Dedifferentiated amniotic fluid mesenchymal stem cell (primary cell): ENCODE measurements at regions not wholly inside any gene's neighbourhood (a gene's known extent, or its start where the extent isn't known, plus 50 kb on each side); places are given as distances from the start of the nearest gene placed in this dataset.

Source experiments
- DNase-seq: peaks from one replicate; pipeline ENCODE4 v3.0.0-alpha.2; 2016; ENCODE audit errors: extremely low spot score

- DNase-seq, result peak; percentile 95
These were observed 174.5 kb downstream of the KCTD12 start for GRCh38 chr13:76711550-76712182.

DNA sequence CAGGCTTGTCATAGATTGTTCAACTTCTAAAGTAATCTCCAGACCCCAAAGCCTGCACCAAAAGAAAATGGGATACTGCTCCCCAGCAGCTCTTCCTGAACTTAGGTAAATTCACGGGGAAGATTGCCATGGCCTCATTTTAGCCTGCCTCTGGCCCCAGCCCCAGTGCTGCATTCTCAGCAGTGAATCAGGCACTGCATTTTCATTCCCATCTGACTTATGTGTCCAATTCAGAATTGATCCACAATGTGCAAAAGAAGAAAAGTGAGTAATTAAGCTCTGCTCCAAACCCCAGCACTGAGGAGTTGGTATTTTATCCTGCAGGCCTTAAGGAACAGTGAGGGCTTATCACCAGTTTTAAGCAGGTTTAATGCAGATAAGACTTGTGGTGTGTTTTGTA is 176.4 kb downstream of the KCTD12 start:
- no peak for DNase-seq

GRCh38 chr13:76708138-76708688 is 178.0 kb downstream of the KCTD12 start:
- DNase-seq, result no peak

DNA sequence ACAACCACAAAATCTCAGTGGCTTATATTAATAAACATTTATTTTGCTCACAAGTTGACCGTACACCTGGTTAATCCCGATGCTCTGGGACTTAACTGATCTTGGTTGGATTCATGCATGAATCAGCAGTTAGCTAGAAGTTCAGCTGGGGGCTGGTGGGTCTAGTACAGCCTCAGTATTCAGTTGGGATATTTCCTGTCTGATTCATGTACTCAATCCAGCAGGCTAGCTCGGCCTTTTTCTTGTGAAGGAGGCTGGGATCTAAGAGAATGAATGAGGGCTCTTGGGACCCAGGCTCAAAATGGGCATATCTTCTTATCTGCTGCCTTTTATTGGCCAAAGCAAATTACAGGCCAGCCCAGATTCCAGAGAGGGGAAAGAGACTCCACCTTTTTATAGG is 178.8 kb downstream of the KCTD12 start:
- DNase-seq, result no peak

GRCh38 chr13:76703621-76704288 is 182.4 kb downstream of the KCTD12 start:
- no peak for DNase-seq

DNA sequence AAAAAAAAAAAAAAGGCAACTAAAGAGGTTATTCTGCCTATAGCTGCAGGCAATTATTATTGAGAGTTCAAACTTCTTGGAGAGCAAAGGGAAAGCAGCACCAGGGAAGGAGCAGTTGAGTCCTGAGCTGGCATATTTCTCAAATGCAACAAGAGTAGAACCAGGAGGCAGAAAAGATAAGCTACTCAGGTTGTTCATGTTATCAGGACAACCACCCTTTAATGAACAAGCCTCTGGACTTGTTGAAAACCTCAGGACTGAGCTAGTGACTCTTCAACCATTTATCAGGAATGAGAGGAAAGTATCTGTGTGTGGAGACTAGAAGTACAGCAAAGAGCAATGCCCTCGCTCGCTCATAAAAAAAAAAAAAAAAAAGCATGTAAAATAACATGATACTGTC is 183.0 kb downstream of the KCTD12 start:
- DNase-seq, result no peak

- no peak for DNase-seq
These were observed 188.9 kb downstream of the KCTD12 start for GRCh38 chr13:76697288-76697687.

GRCh38 chr13:76696370-76696769 is 189.8 kb downstream of the KCTD12 start:
- peak; percentile 34 for DNase-seq

GRCh38 chr13:76693086-76693485 is 193.1 kb downstream of the KCTD12 start:
- DNase-seq, result no peak

- DNase-seq, result no peak
These were observed 193.9 kb downstream of the KCTD12 start for GRCh38 chr13:76692346-76692745.

GRCh38 chr13:76690611-76691010 is 195.6 kb downstream of the KCTD12 start:
- no peak for DNase-seq

DNA sequence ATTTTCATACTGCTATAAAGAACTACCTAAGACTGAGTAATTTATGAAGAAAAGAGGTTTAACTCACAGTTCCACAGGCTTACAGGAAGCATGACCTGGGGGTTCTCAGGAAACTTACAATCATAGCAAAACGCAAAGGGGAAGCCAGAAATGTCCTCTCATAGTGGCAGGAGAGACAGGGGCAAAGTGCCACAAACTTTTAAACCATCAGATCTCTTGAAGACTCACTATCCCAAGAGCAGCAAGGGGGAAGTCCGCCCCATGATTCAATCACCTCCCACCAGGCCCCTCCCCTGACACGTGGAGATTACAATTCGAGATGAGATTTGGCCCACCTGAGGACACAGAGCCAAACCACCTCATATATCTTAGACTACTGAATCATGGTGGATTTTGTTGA is 198.7 kb downstream of the KCTD12 start:
- DNase-seq, result no peak

GRCh38 chr13:76685938-76686337 is 200.3 kb downstream of the KCTD12 start:
- no peak for DNase-seq

DNA sequence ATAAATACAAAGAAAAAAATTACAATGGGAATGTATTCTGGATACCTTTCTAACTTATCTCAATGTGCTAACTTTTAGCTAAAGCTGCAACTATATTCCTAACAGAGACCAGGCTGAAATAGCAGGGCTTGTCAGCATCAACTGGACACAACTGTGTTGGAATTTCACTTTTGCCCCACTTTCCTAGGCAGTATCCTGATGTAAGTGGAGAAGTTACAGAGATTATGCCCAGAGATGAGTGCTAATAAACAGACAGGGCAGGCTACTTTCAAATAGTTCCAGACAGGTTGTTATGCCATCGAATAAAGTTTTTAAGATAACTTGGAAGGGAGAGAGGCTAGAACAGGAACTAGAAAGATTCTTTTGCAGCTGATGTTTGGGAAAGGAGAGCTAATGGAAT is 201.9 kb downstream of the KCTD12 start:
- DNase-seq, result peak; percentile 25

GRCh38 chr13:76683854-76684253 is 202.4 kb downstream of the KCTD12 start:
- no peak for DNase-seq

- DNase-seq, result no peak
These were observed 203.0 kb downstream of the KCTD12 start for GRCh38 chr13:76683168-76683567.

- no peak for DNase-seq
These were observed 206.1 kb downstream of the KCTD12 start for GRCh38 chr13:76680112-76680511.

- DNase-seq, result no peak
These were observed 209.2 kb downstream of the KCTD12 start for GRCh38 chr13:76677043-76677442.

DNA sequence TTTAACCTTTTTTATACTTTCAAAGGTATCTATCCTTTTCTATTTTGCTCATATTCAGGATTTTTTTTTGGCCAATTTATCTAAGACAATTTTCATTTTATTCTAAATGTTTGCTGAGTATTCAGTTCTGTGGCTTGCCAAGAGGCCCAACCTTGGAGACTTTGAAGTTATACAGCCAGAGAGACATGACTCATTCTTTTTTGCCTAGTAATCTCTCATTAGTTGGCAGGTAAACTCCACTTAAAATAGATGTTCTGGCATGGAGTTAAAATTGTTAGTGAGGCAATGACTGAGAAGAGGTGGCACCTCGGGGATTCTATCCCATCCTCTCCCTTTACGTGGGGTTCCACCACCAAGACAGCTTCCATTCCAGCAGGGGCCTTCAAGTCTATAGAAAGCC is 213.8 kb downstream of the KCTD12 start:
- DNase-seq, result no peak

- DNase-seq, result no peak
These were observed 217.5 kb downstream of the KCTD12 start for GRCh38 chr13:76668716-76669115.

DNA sequence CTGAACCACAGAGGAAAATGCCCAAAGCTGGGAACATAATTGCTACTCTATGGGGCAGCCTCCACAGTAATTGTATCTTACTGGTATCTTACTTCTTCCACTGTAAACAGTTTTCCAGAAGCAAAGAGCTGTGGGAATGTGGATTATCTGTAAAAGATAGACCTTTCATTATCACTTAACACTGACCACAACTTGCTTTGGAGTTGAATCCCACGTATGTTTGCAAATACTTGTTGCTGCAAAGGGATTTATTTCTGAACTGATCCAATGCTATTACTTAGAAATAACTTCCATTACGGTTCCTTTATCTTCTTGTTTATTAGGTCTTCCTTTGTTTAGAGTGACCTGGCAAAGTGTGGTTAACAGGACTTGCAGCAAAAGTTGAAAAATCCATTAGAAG is 218.1 kb downstream of the KCTD12 start:
- DNase-seq, result no peak

- DNase-seq, result peak; percentile 61
These were observed 218.7 kb downstream of the KCTD12 start for GRCh38 chr13:76667551-76667950.

- DNase-seq, result peak; percentile 38
These were observed 222.4 kb downstream of the KCTD12 start for GRCh38 chr13:76663592-76664335.
